ENCODE measurements at regions not wholly inside any gene's neighbourhood (a gene's known extent, or its start where the extent isn't known, plus 50 kb on each side); places are given as distances from the start of the nearest gene placed in this dataset.

DNA sequence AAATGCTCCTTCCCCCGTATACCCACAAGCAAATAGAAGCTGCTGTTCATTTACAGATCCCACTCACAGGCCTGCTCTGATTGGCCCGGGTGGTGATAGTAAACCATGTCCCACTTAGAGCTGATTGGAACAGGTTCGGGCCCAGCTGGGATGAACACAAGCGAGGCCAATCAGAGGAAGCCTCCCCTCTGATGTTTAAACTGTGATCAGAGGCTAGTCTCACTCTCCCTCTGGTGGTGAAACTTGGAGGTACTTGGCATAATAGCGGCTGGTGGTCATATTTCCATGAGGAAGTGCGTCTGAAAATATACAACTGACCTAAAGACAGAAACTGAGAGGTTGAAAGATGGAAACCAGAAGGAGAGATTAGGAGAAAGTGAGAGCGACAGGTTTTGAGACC lies 51.5 kb upstream of the TRPC3 start (continued):
- TF ChIP-seq RAD21 (CRISPR knock-in tag; IDR thresholded peaks at IDR 0.05) (peak; percentile 68), TP53 (CRISPR knock-in tag; conservative IDR thresholded peaks at IDR 0.05) (no peak), SRSF4 (IDR thresholded peaks at IDR 0.05; ENCODE audit: low read depth, low read length, poor library complexity, severe bottlenecking) (no peak), NR2C2 (CRISPR knock-in tag; IDR thresholded peaks at IDR 0.05; ENCODE audit: borderline replicate concordance) (no peak), ZNF432 (CRISPR knock-in tag; IDR thresholded peaks at IDR 0.05; ENCODE audit: borderline replicate concordance) (no peak), AGO2 (optimal IDR thresholded peaks at IDR 0.05; ENCODE audit: low read depth, low read length) (no peak), ZFP36L1 (CRISPR knock-in tag; IDR thresholded peaks at IDR 0.05) (no peak), PRMT3 (CRISPR knock-in tag; IDR thresholded peaks at IDR 0.05; ENCODE audit: borderline replicate concordance, low read depth) (no peak), ZNF792 (CRISPR knock-in tag; IDR thresholded peaks at IDR 0.05) (no peak), MAFK (conservative IDR thresholded peaks at IDR 0.05 in 1 of 2, IDR thresholded peaks at IDR 0.05 in 1 of 2; ENCODE audit: low read length in 2 of 2) (no peak), TFDP1 (CRISPR knock-in tag; IDR thresholded peaks at IDR 0.05; ENCODE audit: borderline replicate concordance) (no peak), MTA1 (CRISPR knock-in tag; IDR thresholded peaks at IDR 0.05; ENCODE audit: borderline replicate concordance) (no peak), SMC3 (IDR thresholded peaks at IDR 0.05; ENCODE audit: low read length) (peak; percentile 84), NAIF1 (CRISPR knock-in tag; IDR thresholded peaks at IDR 0.05; ENCODE audit: borderline replicate concordance) (no peak), ZFY (CRISPR knock-in tag; IDR thresholded peaks at IDR 0.05) (no peak), ZMYM4 (CRISPR knock-in tag; IDR thresholded peaks at IDR 0.05) (peak; percentile 84), ZNF414 (CRISPR knock-in tag; IDR thresholded peaks at IDR 0.05) (no peak), RBAK (CRISPR knock-in tag; IDR thresholded peaks at IDR 0.05) (no peak), ATF6 (CRISPR knock-in tag; conservative IDR thresholded peaks at IDR 0.05) (no peak), FOXA3 (CRISPR knock-in tag; IDR thresholded peaks at IDR 0.05) (0 out of 2 replicates have a peak, but pooled peaks have one; percentile 23), ZNF3 (CRISPR knock-in tag; IDR thresholded peaks at IDR 0.05) (no peak), HOXA3 (CRISPR knock-in tag; IDR thresholded peaks at IDR 0.05) (no peak), FOXP1 (IDR thresholded peaks at IDR 0.05) (no peak), FOXP1 (CRISPR knock-in tag; IDR thresholded peaks at IDR 0.05) (no peak)
- TF ChIP-seq, protein P1, sequence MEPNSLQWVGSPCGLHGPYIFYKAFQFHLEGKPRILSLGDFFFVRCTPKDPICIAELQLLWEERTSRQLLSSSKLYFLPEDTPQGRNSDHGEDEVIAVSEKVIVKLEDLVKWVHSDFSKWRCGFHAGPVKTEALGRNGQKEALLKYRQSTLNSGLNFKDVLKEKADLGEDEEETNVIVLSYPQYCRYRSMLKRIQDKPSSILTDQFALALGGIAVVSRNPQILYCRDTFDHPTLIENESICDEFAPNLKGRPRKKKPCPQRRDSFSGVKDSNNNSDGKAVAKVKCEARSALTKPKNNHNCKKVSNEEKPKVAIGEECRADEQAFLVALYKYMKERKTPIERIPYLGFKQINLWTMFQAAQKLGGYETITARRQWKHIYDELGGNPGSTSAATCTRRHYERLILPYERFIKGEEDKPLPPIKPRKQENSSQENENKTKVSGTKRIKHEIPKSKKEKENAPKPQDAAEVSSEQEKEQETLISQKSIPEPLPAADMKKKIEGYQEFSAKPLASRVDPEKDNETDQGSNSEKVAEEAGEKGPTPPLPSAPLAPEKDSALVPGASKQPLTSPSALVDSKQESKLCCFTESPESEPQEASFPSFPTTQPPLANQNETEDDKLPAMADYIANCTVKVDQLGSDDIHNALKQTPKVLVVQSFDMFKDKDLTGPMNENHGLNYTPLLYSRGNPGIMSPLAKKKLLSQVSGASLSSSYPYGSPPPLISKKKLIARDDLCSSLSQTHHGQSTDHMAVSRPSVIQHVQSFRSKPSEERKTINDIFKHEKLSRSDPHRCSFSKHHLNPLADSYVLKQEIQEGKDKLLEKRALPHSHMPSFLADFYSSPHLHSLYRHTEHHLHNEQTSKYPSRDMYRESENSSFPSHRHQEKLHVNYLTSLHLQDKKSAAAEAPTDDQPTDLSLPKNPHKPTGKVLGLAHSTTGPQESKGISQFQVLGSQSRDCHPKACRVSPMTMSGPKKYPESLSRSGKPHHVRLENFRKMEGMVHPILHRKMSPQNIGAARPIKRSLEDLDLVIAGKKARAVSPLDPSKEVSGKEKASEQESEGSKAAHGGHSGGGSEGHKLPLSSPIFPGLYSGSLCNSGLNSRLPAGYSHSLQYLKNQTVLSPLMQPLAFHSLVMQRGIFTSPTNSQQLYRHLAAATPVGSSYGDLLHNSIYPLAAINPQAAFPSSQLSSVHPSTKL (CRISPR knock-in tag; IDR thresholded peaks at IDR 0.05), result no peak
- TF ChIP-seq, protein P2, sequence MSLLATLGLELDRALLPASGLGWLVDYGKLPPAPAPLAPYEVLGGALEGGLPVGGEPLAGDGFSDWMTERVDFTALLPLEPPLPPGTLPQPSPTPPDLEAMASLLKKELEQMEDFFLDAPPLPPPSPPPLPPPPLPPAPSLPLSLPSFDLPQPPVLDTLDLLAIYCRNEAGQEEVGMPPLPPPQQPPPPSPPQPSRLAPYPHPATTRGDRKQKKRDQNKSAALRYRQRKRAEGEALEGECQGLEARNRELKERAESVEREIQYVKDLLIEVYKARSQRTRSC (CRISPR knock-in tag; IDR thresholded peaks at IDR 0.05; ENCODE audit: low read depth), result no peak

Measured in HepG2 (cell line).